Neural cell (in vitro differentiated cells): ENCODE measurements at regions not wholly inside any gene's neighbourhood (a gene's known extent, or its start where the extent isn't known, plus 50 kb on each side); places are given as distances from the start of the nearest gene placed in this dataset.

Source experiments
- H2AFZ ChIP-seq: fragments of 200-600, 300-800 bp; sonication (generic), shearing (Covaris generic); 2 replicates; pipeline ENCODE4 v1.6.0; 2014; ENCODE audit warnings: low read depth, mild to moderate bottlenecking, antibody characterized with exemption, low read length, moderate library complexity
- H3F3A ChIP-seq: fragments of 200-600 bp; shearing (Covaris generic); 2 replicates; pipeline ENCODE4 v1.6.1; 2016; ENCODE audit warnings: mild to moderate bottlenecking, moderate library complexity, mixed read lengths, antibody characterized with exemption, low read length; ENCODE audit not compliant: insufficient read depth, poor library complexity, severe bottlenecking
- H3K27ac ChIP-seq: fragments of 200-600, 300-800 bp; sonication (generic), shearing (Covaris generic); 2 replicates; pipeline ENCODE4 v1.5.1; 2014; ENCODE audit warnings: mild to moderate bottlenecking, low read length, moderate library complexity
- H3K27me3 ChIP-seq: fragments of 300-800, 200-600 bp; sonication (generic), shearing (Covaris generic); 2 replicates; pipeline ENCODE4 v1.6.0; 2014; ENCODE audit warnings: mild to moderate bottlenecking, low read depth, low read length, moderate library complexity; ENCODE audit not compliant: insufficient read depth
- H3K36me3 ChIP-seq: fragments of 300-800, 200-600 bp; sonication (generic), shearing (Covaris generic); 2 replicates; pipeline ENCODE4 v1.5.1; 2014; ENCODE audit warnings: mild to moderate bottlenecking, antibody characterized with exemption, low read length, moderate library complexity; ENCODE audit not compliant: insufficient read depth
- H3K4me2 ChIP-seq: fragments of 300-800, 200-600 bp; sonication (generic), shearing (Covaris generic); 2 replicates; pipeline ENCODE4 v1.6.0; 2014; ENCODE audit warnings: mild to moderate bottlenecking, low read length
- H3K4me3 ChIP-seq: fragments of 300-800, 200-600 bp; sonication (generic), shearing (Covaris generic); 2 replicates; pipeline ENCODE4 v1.5.1; 2014; ENCODE audit warnings: mild to moderate bottlenecking, low read length, moderate library complexity
- H3K79me2 ChIP-seq: fragments of 200-600 bp; shearing (Covaris generic); replicated peaks from 2 replicates; pipeline ENCODE4 v1.6.0; 2014; ENCODE audit warnings: mild to moderate bottlenecking, low read length, moderate library complexity; ENCODE audit not compliant: insufficient read depth
- H3K9ac ChIP-seq: fragments of 300-800, 200-600 bp; sonication (generic), shearing (Covaris generic); 2 replicates; pipeline ENCODE4 v1.6.1; 2016; ENCODE audit warnings: mild to moderate bottlenecking, low read length, mixed read lengths
- H3K9me2 ChIP-seq: fragments of 200-600 bp; shearing (Covaris generic); 2 replicates; pipeline ENCODE4 v1.6.1; 2016; ENCODE audit warnings: mild to moderate bottlenecking, low read length, mixed read lengths; ENCODE audit not compliant: insufficient read depth
- H3K9me3 ChIP-seq: fragments of 200-600, 300-800 bp; sonication (generic), shearing (Covaris generic); 2 replicates; pipeline ENCODE4 v1.6.1; 2016; ENCODE audit warnings: mild to moderate bottlenecking, mixed run types, low read length, moderate library complexity, mixed read lengths
- H4K20me1 ChIP-seq: fragments of 200-600 bp; shearing (Covaris generic); 2 replicates; pipeline ENCODE4 v1.6.1; 2016; ENCODE audit warnings: mild to moderate bottlenecking, mixed run types; ENCODE audit not compliant: insufficient read depth
- EP300 ChIP-seq: fragments of 450-650 bp; conservative IDR thresholded peaks from 2 replicates; pipeline ENCODE4 v1.6.1; 2014; ENCODE audit warnings: antibody characterized with exemption, mild to moderate bottlenecking, moderate library complexity; ENCODE audit not compliant: poor library complexity, severe bottlenecking
- EZH2 ChIP-seq: fragments of 200-600, 300-800 bp; shearing (Covaris generic), sonication (generic); IDR thresholded peaks from 2 replicates; pipeline ENCODE4 v1.6.1; 2014; ENCODE audit warnings: antibody characterized with exemption, low read length, borderline replicate concordance, mild to moderate bottlenecking; ENCODE audit not compliant: insufficient read depth, poor library complexity, severe bottlenecking
- MXI1 ChIP-seq: fragments of 450-650 bp; conservative IDR thresholded peaks from 2 replicates; pipeline ENCODE4 v1.6.1; 2014; ENCODE audit warnings: antibody characterized with exemption, mild to moderate bottlenecking; ENCODE audit not compliant: poor library complexity, severe bottlenecking
- POLR2AphosphoS5 ChIP-seq: IDR thresholded peaks from 2 replicates; pipeline ENCODE4 v1.6.1; 2012
- RAD21 ChIP-seq: fragments of 450-650 bp; conservative IDR thresholded peaks from 2 replicates; pipeline ENCODE4 v1.6.1; 2014; ENCODE audit warnings: antibody characterized with exemption, mild to moderate bottlenecking, moderate library complexity
- SMC3 ChIP-seq: fragments of 450-650 bp; conservative IDR thresholded peaks from 2 replicates; pipeline ENCODE4 v1.6.1; 2014; ENCODE audit warnings: antibody characterized with exemption, mild to moderate bottlenecking, moderate library complexity; ENCODE audit not compliant: poor library complexity
- TAF1 ChIP-seq: IDR thresholded peaks from 2 replicates; pipeline ENCODE4 v1.6.1; 2012; ENCODE audit warnings: low read depth
- TF ChIP-seq, protein P1 (sequence below): fragments of 450-650 bp; IDR thresholded peaks from 2 replicates; pipeline ENCODE4 v1.5.1; 2014; ENCODE audit warnings: antibody characterized with exemption, mild to moderate bottlenecking, moderate library complexity; ENCODE audit not compliant: poor library complexity, severe bottlenecking
- TF ChIP-seq, protein P2 (sequence below): IDR thresholded peaks from 2 replicates; pipeline ENCODE4 v1.6.1; 2012; ENCODE audit warnings: borderline replicate concordance

DNA sequence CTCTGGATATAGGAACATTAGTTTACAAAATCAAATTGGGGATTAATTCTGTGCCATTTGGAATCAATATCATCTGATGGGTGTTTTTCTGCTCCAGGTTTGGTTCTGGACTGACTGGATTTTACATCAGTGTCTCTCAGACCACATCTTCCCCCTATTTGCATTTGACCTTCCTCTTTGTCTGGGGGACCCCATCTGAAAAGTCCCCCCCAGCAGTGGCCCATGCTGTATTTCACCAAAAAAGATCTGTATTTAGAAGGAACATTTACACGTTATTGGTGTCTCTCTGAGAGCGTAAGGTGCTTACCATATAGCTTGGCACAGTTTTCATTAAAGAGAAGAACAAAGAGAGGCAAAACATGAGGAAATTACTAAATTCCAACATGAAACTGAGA lies 215.6 kb upstream of the CLINT1 start:
- H3K4me2 ChIP-seq, result no peak overlapping the region
- no peaks in the 10 kb centered on the region for H3F3A ChIP-seq
- no peak overlapping the region for H3K9ac ChIP-seq
- H3K9me3 ChIP-seq, result no peaks in the 10 kb centered on the region
- H3K27ac ChIP-seq, result no peak overlapping the region
- no peaks in the 10 kb centered on the region for H4K20me1 ChIP-seq
- TF ChIP-seq POLR2AphosphoS5, result no peak
- TF ChIP-seq EP300, result no peak
- TF ChIP-seq TAF1, result no peak
- TF ChIP-seq, protein P1, sequence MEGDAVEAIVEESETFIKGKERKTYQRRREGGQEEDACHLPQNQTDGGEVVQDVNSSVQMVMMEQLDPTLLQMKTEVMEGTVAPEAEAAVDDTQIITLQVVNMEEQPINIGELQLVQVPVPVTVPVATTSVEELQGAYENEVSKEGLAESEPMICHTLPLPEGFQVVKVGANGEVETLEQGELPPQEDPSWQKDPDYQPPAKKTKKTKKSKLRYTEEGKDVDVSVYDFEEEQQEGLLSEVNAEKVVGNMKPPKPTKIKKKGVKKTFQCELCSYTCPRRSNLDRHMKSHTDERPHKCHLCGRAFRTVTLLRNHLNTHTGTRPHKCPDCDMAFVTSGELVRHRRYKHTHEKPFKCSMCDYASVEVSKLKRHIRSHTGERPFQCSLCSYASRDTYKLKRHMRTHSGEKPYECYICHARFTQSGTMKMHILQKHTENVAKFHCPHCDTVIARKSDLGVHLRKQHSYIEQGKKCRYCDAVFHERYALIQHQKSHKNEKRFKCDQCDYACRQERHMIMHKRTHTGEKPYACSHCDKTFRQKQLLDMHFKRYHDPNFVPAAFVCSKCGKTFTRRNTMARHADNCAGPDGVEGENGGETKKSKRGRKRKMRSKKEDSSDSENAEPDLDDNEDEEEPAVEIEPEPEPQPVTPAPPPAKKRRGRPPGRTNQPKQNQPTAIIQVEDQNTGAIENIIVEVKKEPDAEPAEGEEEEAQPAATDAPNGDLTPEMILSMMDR, result no peak
- no peak for TF ChIP-seq MXI1
- TF ChIP-seq RAD21, result no peak
- TF ChIP-seq, protein P2, sequence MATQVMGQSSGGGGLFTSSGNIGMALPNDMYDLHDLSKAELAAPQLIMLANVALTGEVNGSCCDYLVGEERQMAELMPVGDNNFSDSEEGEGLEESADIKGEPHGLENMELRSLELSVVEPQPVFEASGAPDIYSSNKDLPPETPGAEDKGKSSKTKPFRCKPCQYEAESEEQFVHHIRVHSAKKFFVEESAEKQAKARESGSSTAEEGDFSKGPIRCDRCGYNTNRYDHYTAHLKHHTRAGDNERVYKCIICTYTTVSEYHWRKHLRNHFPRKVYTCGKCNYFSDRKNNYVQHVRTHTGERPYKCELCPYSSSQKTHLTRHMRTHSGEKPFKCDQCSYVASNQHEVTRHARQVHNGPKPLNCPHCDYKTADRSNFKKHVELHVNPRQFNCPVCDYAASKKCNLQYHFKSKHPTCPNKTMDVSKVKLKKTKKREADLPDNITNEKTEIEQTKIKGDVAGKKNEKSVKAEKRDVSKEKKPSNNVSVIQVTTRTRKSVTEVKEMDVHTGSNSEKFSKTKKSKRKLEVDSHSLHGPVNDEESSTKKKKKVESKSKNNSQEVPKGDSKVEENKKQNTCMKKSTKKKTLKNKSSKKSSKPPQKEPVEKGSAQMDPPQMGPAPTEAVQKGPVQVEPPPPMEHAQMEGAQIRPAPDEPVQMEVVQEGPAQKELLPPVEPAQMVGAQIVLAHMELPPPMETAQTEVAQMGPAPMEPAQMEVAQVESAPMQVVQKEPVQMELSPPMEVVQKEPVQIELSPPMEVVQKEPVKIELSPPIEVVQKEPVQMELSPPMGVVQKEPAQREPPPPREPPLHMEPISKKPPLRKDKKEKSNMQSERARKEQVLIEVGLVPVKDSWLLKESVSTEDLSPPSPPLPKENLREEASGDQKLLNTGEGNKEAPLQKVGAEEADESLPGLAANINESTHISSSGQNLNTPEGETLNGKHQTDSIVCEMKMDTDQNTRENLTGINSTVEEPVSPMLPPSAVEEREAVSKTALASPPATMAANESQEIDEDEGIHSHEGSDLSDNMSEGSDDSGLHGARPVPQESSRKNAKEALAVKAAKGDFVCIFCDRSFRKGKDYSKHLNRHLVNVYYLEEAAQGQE, result no peak
- TF ChIP-seq EZH2, result no peak
- TF ChIP-seq SMC3, result no peak
- H3K79me2 ChIP-seq, result no peaks in the 10 kb centered on the region
- no peak overlapping the region for H2AFZ ChIP-seq
- no peak overlapping the region for H3K4me3 ChIP-seq
- H3K9me2 ChIP-seq, result no peaks in the 10 kb centered on the region
- no peaks in the 10 kb centered on the region for H3K27me3 ChIP-seq
- H3K36me3 ChIP-seq, result no peaks in the 10 kb centered on the region

DNA sequence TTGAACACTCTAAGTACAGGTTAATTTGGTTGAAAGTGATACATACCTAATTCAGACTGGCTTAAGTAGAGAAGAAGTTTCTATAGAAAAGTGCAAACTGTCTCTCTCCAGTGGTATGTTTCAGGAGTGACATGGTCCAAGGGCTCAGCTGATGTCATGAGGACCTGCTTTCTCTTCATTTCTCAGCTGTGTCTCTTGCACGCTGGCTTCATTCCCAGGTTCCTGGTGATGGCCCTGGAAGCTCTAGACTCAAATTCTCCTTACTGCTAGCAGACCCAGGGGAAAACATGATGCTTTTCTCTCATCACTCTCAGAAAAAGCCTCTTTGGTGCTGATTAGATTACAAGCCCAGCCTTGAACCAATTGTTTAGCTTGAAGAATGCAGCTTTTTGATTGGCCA lies 211.9 kb upstream of the CLINT1 start:
- Histone ChIP-seq H3K9ac (no peak overlapping the region), H3F3A (no peaks in the 10 kb centered on the region), H3K27ac (no peak overlapping the region), H3K36me3 (no peaks in the 10 kb centered on the region), H2AFZ (no peak overlapping the region), H3K9me2 (no peaks in the 10 kb centered on the region), H3K9me3 (no peaks in the 10 kb centered on the region), H3K79me2 (no peaks in the 10 kb centered on the region), H3K4me3 (no peak overlapping the region), H3K27me3 (no peaks in the 10 kb centered on the region), H4K20me1 (no peaks in the 10 kb centered on the region), H3K4me2 (no peak overlapping the region)
- TF ChIP-seq SMC3 (no peak), EP300 (no peak), RAD21 (no peak), EZH2 (no peak), TAF1 (no peak), POLR2AphosphoS5 (no peak), MXI1 (no peak)
- TF ChIP-seq, protein P2, result no peak
- TF ChIP-seq, protein P1, result no peak
